ENCODE measurements at regions not wholly inside any gene's neighbourhood (a gene's known extent, or its start where the extent isn't known, plus 50 kb on each side); places are given as distances from the start of the nearest gene placed in this dataset.

DNA sequence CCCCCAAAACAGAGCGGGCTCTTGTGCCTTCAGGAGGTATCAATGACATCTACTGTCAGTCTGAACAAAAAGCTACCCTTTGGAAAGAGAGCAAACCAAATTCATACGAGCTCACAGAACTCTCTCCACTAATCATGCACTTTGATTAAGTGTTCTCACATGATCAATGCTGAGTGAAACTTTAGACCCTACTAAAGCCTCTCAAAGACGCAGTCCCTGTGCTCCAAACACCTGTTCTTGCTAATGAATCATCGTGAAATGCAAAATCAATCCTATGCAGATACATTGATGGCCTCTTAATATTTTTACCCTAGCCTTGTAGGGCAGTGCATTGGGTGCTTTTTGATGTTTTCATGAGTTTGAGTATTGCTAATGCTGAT lies 113.4 kb downstream of the ZBTB18 start:
- Histone ChIP-seq H3K4me3 (no peak overlapping the region), H3K27me3 (no peaks in the 10 kb centered on the region), H3K36me3 (replicated peaks in 1 of 2) (no peaks in the 10 kb centered on the region), H3K9me3 (replicated peaks in 1 of 3) (no peaks in the 10 kb centered on the region), H3K4me1 (replicated peaks in 1 of 2) (peaks cover 0 to 5% of the 10 kb centered on the region in 2 donors), H3K27ac (peak overlapping the region in 1 of 5 donors; percentile 81)
- intact Hi-C loops (cut with DNase I) = no loop called here
- TF ChIP-seq, protein P1, sequence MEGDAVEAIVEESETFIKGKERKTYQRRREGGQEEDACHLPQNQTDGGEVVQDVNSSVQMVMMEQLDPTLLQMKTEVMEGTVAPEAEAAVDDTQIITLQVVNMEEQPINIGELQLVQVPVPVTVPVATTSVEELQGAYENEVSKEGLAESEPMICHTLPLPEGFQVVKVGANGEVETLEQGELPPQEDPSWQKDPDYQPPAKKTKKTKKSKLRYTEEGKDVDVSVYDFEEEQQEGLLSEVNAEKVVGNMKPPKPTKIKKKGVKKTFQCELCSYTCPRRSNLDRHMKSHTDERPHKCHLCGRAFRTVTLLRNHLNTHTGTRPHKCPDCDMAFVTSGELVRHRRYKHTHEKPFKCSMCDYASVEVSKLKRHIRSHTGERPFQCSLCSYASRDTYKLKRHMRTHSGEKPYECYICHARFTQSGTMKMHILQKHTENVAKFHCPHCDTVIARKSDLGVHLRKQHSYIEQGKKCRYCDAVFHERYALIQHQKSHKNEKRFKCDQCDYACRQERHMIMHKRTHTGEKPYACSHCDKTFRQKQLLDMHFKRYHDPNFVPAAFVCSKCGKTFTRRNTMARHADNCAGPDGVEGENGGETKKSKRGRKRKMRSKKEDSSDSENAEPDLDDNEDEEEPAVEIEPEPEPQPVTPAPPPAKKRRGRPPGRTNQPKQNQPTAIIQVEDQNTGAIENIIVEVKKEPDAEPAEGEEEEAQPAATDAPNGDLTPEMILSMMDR (IDR thresholded peaks at IDR 0.05) = no peak
- no peak for TF ChIP-seq POLR2A (IDR thresholded peaks at IDR 0.05)
- no peak for DNase-seq
- WGBS, 4 donors = 62 to 80% (median 73%) methylated on average over 3 to 4 of the region's 4 CpGs

DNA sequence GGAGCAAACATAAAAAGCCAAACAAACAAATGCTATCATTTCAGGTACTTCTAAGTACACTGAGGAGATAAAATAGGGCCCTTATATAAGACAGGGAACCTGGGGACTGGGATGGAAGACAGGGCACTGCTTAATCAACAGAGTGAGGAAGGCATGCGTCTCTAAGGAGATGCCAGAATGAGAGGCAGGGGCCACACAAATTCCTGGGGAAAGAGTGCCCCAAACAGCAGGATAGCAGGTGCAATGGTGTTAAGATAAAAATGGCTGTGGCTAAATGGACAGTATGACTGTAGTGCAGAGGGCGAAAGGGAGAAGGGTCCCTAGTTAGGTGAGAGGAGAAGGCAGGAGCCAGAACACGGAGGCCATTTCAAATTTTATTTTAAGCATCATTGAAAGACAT lies 113.9 kb downstream of the ZBTB18 start:
- no peak overlapping the region for H3K27ac ChIP-seq

DNA sequence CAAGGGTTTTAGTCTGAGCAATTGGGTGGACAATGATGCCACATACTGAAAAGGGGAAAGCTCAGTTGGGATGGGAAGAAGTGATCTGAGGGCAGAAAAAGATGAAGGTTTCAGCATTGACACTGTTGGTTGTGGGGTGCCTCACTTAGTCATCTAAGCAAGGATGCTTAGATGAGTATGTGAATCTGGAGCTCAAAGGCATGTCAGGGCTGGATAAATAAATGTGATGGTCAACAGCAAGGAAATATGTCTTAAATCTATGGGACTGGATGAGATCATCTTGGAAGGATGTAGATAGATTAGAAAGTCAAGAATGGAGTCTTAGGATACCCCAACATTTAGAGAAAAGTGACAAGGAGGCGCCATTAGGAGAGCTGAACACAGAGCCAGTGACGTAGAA lies 114.6 kb downstream of the ZBTB18 start:
- no peak for TF ChIP-seq POLR2A (IDR thresholded peaks at IDR 0.05)
- TF ChIP-seq, protein P1 (IDR thresholded peaks at IDR 0.05) = no peak
- Histone ChIP-seq H3K27ac (no peak overlapping the region), H3K9me3 (replicated peaks in 1 of 3) (no peaks in the 10 kb centered on the region), H3K4me3 (no peak overlapping the region), H3K36me3 (replicated peaks in 1 of 2) (no peaks in the 10 kb centered on the region), H3K4me1 (replicated peaks in 1 of 2) (peaks cover 0 to 5% of the 10 kb centered on the region in 2 donors), H3K27me3 (no peaks in the 10 kb centered on the region)
- intact Hi-C loops (cut with DNase I) = no loop called here
- 94 to 98% (median 97%) methylated on average over 2 of the region's 2 CpGs for WGBS, 4 donors
- DNase-seq = no peak

More for the DNA sequence above, 113.9 kb downstream of the ZBTB18 start:
- Histone ChIP-seq H3K27me3 (no peaks in the 10 kb centered on the region), H3K36me3 (replicated peaks in 1 of 2) (no peaks in the 10 kb centered on the region), H3K9me3 (replicated peaks in 1 of 3) (no peaks in the 10 kb centered on the region), H3K4me1 (replicated peaks in 1 of 2) (peaks cover 0 to 5% of the 10 kb centered on the region in 2 donors), H3K4me3 (no peak overlapping the region)
- no peak for DNase-seq
- intact Hi-C loops (cut with DNase I) = no loop called here
- WGBS, 4 donors = 74 to 92% (median 87%) methylated on average over 3 of the region's 3 CpGs
- no peak for TF ChIP-seq POLR2A (IDR thresholded peaks at IDR 0.05)

DNA sequence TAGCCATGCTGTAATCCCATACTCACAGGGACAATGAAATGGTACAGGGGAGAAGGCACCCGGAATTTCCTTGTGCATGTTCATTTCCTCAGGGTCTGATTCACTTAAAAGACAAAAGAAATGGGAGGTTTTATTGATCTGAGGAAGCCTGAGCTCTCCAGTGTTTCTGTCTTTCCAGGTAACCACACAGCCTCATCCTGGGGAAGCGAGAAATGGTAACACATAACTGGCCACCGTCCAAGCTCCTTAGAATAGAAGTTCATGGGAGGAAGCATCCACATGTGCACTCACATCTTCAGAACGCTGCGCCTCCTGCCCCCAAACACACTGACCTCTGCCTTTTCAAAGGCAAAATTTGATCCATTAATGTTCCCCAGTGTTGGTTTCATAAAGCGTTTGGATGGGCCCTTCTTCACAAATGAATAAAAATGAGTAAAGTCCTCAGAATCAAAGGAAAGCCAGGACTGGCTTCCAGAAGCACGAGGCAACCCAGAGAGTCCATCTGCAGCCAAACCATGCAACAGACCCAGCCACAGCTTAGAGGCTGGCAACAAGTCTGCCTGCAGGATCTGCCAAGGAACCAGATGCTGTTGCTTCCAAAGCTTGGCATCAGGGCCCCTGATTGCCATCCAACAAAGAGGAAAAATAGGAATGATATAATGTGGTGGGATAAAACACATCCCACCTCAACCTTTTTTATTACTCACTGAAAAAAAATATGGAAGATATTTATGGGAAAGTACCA lies 120.3 kb downstream of the ZBTB18 start:
- TF ChIP-seq, protein P1 (IDR thresholded peaks at IDR 0.05) = no peak
- TF ChIP-seq POLR2A (IDR thresholded peaks at IDR 0.05) = no peak
- no peaks in the 10 kb centered on the region for H3K27me3 ChIP-seq
- no peaks in the 10 kb centered on the region for H3K36me3 ChIP-seq (replicated peaks in 1 of 2)
- intact Hi-C loops (cut with DNase I) = no loop called here
- H3K27ac ChIP-seq = no peak overlapping the region
- no peaks in the 10 kb centered on the region for H3K9me3 ChIP-seq (replicated peaks in 1 of 3)
- DNase-seq = no peak
- 67 to 81% (median 74%) methylated on average over 7 of the region's 7 CpGs for WGBS, 4 donors
- H3K4me3 ChIP-seq = no peak overlapping the region
- H3K4me1 ChIP-seq (replicated peaks in 1 of 2) = no peaks in the 10 kb centered on the region

DNA sequence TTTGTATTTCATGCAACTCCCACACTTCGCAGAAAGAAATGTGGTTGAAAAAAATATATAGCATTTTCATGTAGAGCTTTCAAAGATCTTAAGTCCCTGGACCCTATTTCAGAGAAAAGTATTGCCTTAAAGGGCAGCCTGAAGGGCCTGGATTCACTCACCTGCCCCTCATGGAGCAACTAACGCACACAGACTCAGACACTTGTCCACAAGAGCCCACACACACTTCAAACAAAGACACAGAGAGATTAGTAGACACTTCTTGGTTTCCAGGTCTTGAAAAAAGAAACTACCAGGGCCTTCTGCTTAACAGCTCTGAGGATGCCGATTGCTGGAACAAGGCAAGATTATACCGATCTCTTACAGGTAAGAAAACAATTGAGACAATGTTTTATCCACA lies 122.2 kb downstream of the ZBTB18 start:
- no peak overlapping the region for H3K27ac ChIP-seq
- 72 to 76% (median 75%) methylated on average over 4 of the region's 4 CpGs for WGBS, 4 donors

More for the DNA sequence above, 122.2 kb downstream of the ZBTB18 start:
- TF ChIP-seq, protein P1 (IDR thresholded peaks at IDR 0.05) = no peak
- TF ChIP-seq POLR2A (IDR thresholded peaks at IDR 0.05) = no peak
- Histone ChIP-seq H3K9me3 (replicated peaks in 1 of 3) (no peaks in the 10 kb centered on the region), H3K27me3 (no peaks in the 10 kb centered on the region), H3K4me1 (replicated peaks in 1 of 2) (no peaks in the 10 kb centered on the region), H3K36me3 (replicated peaks in 1 of 2) (no peaks in the 10 kb centered on the region), H3K4me3 (no peak overlapping the region)
- no peak for DNase-seq
- intact Hi-C loops (cut with DNase I) = no loop called here
